ENCODE measurements at regions not wholly inside any gene's neighbourhood (a gene's known extent, or its start where the extent isn't known, plus 50 kb on each side); places are given as distances from the start of the nearest gene placed in this dataset.

DNA sequence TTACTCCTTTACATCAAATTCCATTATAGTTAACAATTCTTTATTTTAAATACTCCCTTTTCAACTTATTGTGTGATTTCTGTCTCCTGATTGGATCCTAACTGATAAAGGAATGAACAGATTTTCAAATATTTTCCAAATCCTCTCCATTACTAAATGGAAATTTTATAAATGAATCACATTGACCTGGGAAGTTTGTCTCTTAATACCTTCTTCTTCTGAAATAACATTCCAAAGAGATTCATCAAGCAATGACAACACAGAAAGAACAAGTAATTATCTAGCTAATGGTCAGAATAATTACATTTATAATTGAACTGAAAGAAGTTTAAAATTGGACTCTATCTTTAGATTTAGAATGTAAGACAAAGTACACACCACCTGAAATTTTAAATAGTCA is 515.4 kb upstream of the PTCHD4 start:
- intact Hi-C loops (cut with DNase I): no loop called here
- no peaks in the 10 kb centered on the region for H3K27me3 ChIP-seq
- no peak for TF ChIP-seq POLR2A (IDR thresholded peaks at IDR 0.05)
- TF ChIP-seq, protein P1, sequence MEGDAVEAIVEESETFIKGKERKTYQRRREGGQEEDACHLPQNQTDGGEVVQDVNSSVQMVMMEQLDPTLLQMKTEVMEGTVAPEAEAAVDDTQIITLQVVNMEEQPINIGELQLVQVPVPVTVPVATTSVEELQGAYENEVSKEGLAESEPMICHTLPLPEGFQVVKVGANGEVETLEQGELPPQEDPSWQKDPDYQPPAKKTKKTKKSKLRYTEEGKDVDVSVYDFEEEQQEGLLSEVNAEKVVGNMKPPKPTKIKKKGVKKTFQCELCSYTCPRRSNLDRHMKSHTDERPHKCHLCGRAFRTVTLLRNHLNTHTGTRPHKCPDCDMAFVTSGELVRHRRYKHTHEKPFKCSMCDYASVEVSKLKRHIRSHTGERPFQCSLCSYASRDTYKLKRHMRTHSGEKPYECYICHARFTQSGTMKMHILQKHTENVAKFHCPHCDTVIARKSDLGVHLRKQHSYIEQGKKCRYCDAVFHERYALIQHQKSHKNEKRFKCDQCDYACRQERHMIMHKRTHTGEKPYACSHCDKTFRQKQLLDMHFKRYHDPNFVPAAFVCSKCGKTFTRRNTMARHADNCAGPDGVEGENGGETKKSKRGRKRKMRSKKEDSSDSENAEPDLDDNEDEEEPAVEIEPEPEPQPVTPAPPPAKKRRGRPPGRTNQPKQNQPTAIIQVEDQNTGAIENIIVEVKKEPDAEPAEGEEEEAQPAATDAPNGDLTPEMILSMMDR (IDR thresholded peaks at IDR 0.05): no peak
- no peak for ATAC-seq
- no peaks in the 10 kb centered on the region for H3K36me3 ChIP-seq
- H3K9me3 ChIP-seq: peaks cover 0 to 9% (median 0%) of the 10 kb centered on the region in 12 donors
- DNase-seq: no peak
- H3K4me3 ChIP-seq: no peak overlapping the region
- H3K27ac ChIP-seq: no peak overlapping the region
- H3K4me1 ChIP-seq: no peaks in the 10 kb centered on the region

DNA sequence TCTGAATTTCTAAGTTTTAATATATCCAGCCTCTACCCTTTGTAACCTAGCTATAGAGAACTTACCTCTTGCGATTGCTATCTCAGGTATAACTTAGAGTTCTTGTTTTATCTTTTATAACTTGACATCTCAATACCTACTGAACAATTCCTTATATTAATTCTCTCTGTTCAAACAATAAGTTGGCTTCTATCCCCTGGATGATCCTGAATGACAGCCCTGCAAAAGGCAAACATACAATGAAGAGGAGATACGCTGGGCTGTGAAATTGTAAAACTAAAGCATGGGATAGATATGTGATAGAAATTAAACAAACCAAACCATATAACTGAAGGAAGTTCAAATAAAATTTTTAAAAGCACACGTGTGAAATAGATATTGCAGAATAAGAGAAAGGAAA is 513.6 kb upstream of the PTCHD4 start:
- no peak for ATAC-seq
- Histone ChIP-seq H3K27ac (no peak overlapping the region), H3K36me3 (no peaks in the 10 kb centered on the region), H3K4me3 (no peak overlapping the region), H3K9me3 (peaks cover 0 to 9% (median 0%) of the 10 kb centered on the region in 12 donors), H3K27me3 (no peaks in the 10 kb centered on the region), H3K4me1 (no peaks in the 10 kb centered on the region)
- intact Hi-C loops (cut with DNase I): no loop called here
- no peak for DNase-seq
- 76 to 78% (median 78%) methylated on average over 3 of the region's 3 CpGs for WGBS, 4 donors
- TF ChIP-seq, protein P1 (IDR thresholded peaks at IDR 0.05): no peak
- no peak for TF ChIP-seq POLR2A (IDR thresholded peaks at IDR 0.05)

DNA sequence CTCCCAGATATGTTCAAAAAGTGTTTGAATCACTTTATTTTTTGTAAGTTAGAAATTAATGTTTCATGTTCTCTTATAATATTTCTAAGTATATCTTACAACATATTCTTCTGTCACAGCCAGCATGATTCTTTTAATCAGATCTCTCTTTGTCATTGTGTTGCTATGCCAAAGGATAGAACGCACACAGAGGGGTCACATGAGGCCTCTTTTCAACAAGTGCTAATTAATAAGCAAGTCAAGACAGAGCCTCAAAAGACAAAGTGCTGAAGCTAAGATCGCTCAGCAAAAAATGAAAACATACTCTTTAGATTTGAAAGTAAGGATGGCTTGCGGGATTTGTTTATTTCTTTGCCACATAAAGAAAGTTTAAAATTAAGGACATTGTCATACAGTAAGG is 508.8 kb upstream of the PTCHD4 start:
- Histone ChIP-seq H3K27ac (no peak overlapping the region), H3K27me3 (no peaks in the 10 kb centered on the region), H3K9me3 (peaks cover 0 to 11% (median 0%) of the 10 kb centered on the region in 12 donors), H3K4me3 (no peak overlapping the region), H3K4me1 (no peaks in the 10 kb centered on the region), H3K36me3 (no peaks in the 10 kb centered on the region)
- TF ChIP-seq, protein P1 (IDR thresholded peaks at IDR 0.05): no peak
- no peak for TF ChIP-seq POLR2A (IDR thresholded peaks at IDR 0.05)
- DNase-seq (no peak), ATAC-seq (no peak)
- intact Hi-C loops (cut with DNase I): no loop called here
- WGBS, 4 donors: 50 to 88% (median 74%) methylated on average over 3 of the region's 3 CpGs

DNA sequence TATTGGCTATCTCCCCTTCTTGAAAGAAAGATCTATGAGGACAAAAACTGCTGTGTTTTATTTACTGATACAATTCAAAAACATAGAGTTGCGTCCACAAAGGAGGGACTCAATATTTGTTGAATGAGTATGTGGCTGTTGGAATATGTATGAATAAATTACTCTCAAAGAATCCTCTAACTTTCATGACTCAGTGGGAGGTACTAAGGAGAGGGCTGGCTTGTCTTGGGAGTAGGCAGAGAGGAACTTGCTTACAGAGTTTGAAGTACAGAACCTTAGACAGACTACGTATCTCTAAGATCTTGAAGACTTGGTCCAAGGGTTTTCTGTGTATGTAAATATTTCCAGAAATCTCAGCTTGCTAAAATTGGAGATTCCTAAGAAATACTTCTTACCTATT is 504.0 kb upstream of the PTCHD4 start:
- Histone ChIP-seq H3K4me1 (no peaks in the 10 kb centered on the region), H3K4me3 (no peak overlapping the region), H3K27me3 (no peaks in the 10 kb centered on the region), H3K27ac (no peak overlapping the region), H3K36me3 (no peaks in the 10 kb centered on the region), H3K9me3 (peaks cover 0 to 11% (median 0%) of the 10 kb centered on the region in 12 donors)
- no peak for TF ChIP-seq POLR2A (IDR thresholded peaks at IDR 0.05)
- TF ChIP-seq, protein P1 (IDR thresholded peaks at IDR 0.05): no peak
- no peak for DNase-seq
- intact Hi-C loops (cut with DNase I): no loop called here
- ATAC-seq: no peak
- WGBS, 4 donors: 78 to 92% (median 86%) methylated on average over 2 of the region's 2 CpGs
